ENCODE measurements at regions not wholly inside any gene's neighbourhood (a gene's known extent, or its start where the extent isn't known, plus 50 kb on each side); places are given as distances from the start of the nearest gene placed in this dataset.

DNA sequence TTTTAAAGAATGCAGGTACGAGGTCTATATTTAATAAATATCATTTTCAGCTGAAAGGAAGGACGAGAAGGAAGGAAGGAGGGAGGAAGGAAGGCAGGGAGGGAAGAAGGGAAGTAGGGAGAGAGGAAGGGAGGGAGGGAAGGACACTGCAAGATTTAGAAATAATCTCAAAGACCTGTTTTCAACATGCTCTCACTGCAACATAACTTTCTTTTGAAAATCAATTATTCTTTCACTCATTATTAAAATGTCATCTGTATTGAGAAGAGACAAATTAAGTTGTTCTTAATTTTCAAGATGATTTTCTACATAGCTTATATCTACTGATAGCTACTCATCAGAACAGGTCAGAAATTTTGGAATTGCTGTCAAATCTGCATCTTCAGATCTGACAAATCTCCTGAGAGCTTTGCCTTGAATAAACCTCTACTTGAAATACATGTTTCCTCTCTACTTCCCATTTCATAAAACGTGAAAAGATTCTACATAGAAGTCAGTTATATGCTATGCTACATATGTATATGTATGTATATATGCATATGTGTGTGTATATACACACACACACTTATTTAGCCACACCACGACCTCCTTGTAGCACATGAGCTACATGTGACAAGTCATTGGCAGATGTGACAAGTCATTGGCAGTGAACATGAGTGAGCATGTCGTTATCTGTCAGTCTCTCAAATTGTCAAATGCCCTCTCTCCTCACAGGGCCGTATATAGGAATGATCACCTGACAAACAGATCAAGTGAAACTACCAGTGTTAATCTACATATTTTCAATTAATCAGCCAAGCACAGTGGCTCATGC lies 241.6 kb downstream of the LY86 start:
- TF ChIP-seq POLR2A (conservative IDR thresholded peaks at IDR 0.05) (no peak), TAF1 (IDR thresholded peaks at IDR 0.05; ENCODE audit: control insufficient read depth, extremely low read depth, insufficient read depth, low read length, severe bottlenecking) (no peak), NRF1 (conservative IDR thresholded peaks at IDR 0.05 in 1 of 2, IDR thresholded peaks at IDR 0.05 in 1 of 2) (no peak)
- TF ChIP-seq, protein P1, sequence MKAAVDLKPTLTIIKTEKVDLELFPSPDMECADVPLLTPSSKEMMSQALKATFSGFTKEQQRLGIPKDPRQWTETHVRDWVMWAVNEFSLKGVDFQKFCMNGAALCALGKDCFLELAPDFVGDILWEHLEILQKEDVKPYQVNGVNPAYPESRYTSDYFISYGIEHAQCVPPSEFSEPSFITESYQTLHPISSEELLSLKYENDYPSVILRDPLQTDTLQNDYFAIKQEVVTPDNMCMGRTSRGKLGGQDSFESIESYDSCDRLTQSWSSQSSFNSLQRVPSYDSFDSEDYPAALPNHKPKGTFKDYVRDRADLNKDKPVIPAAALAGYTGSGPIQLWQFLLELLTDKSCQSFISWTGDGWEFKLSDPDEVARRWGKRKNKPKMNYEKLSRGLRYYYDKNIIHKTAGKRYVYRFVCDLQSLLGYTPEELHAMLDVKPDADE (conservative IDR thresholded peaks at IDR 0.05; ENCODE audit: control insufficient read depth, low read depth, low read length) = no peak
- TF ChIP-seq, protein P2, sequence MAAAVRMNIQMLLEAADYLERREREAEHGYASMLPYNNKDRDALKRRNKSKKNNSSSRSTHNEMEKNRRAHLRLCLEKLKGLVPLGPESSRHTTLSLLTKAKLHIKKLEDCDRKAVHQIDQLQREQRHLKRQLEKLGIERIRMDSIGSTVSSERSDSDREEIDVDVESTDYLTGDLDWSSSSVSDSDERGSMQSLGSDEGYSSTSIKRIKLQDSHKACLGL (CRISPR knock-in tag; IDR thresholded peaks at IDR 0.05; ENCODE audit: borderline replicate concordance, poor library complexity, severe bottlenecking) = no peak
- TF ChIP-seq, protein P3, sequence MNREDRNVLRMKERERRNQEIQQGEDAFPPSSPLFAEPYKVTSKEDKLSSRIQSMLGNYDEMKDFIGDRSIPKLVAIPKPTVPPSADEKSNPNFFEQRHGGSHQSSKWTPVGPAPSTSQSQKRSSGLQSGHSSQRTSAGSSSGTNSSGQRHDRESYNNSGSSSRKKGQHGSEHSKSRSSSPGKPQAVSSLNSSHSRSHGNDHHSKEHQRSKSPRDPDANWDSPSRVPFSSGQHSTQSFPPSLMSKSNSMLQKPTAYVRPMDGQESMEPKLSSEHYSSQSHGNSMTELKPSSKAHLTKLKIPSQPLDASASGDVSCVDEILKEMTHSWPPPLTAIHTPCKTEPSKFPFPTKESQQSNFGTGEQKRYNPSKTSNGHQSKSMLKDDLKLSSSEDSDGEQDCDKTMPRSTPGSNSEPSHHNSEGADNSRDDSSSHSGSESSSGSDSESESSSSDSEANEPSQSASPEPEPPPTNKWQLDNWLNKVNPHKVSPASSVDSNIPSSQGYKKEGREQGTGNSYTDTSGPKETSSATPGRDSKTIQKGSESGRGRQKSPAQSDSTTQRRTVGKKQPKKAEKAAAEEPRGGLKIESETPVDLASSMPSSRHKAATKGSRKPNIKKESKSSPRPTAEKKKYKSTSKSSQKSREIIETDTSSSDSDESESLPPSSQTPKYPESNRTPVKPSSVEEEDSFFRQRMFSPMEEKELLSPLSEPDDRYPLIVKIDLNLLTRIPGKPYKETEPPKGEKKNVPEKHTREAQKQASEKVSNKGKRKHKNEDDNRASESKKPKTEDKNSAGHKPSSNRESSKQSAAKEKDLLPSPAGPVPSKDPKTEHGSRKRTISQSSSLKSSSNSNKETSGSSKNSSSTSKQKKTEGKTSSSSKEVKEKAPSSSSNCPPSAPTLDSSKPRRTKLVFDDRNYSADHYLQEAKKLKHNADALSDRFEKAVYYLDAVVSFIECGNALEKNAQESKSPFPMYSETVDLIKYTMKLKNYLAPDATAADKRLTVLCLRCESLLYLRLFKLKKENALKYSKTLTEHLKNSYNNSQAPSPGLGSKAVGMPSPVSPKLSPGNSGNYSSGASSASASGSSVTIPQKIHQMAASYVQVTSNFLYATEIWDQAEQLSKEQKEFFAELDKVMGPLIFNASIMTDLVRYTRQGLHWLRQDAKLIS (CRISPR knock-in tag; IDR thresholded peaks at IDR 0.05) = no peak

Data from K562 (cell line).